Peyer's patch (tissue), 4 donors: ENCODE measurements at regions not wholly inside any gene's neighbourhood (a gene's known extent, or its start where the extent isn't known, plus 50 kb on each side); places are given as distances from the start of the nearest gene placed in this dataset.

Experiments
- POLR2A ChIP-seq, 2 donors: fragments of 450-650 bp; IDR thresholded peaks; one replicate each; pipeline ENCODE4 v1.5.1; 2017; ENCODE audit warnings: antibody characterized with exemption in 2 of 2, mild to moderate bottlenecking in 2 of 2, moderate library complexity in 2 of 2
- TF ChIP-seq, protein P1 (sequence below), 6 experiments: fragments of 450-650 bp in 4 of 6; fragments of 200-600 bp in 2 of 6; sonication (generic) in 1 of 6; IDR thresholded peaks; one replicate each; pipeline ENCODE4 v1.5.1; 2017 to 2019; ENCODE audit warnings: antibody characterized with exemption in 6 of 6, mild to moderate bottlenecking in 3 of 6, moderate library complexity in 1 of 6

- TF ChIP-seq, protein P1, sequence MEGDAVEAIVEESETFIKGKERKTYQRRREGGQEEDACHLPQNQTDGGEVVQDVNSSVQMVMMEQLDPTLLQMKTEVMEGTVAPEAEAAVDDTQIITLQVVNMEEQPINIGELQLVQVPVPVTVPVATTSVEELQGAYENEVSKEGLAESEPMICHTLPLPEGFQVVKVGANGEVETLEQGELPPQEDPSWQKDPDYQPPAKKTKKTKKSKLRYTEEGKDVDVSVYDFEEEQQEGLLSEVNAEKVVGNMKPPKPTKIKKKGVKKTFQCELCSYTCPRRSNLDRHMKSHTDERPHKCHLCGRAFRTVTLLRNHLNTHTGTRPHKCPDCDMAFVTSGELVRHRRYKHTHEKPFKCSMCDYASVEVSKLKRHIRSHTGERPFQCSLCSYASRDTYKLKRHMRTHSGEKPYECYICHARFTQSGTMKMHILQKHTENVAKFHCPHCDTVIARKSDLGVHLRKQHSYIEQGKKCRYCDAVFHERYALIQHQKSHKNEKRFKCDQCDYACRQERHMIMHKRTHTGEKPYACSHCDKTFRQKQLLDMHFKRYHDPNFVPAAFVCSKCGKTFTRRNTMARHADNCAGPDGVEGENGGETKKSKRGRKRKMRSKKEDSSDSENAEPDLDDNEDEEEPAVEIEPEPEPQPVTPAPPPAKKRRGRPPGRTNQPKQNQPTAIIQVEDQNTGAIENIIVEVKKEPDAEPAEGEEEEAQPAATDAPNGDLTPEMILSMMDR (IDR thresholded peaks at IDR 0.05): no peak
- no peak for TF ChIP-seq POLR2A (IDR thresholded peaks at IDR 0.05)
Observed at GRCh38 chr2:236896688-236897087, 189.0 kb upstream of the COPS8 start.
